GM21576 (cell line): ENCODE measurements at regions not wholly inside any gene's neighbourhood (a gene's known extent, or its start where the extent isn't known, plus 50 kb on each side); places are given as distances from the start of the nearest gene placed in this dataset.
A peak's percentile ranks its signal among the peaks of the same experiment; 100 is the strongest.
"Not testable (repeated sequence)": the region's sequence is repeated elsewhere in the genome, so short reads cannot be mapped to it uniquely, and the experiment has no call there.

Experiments
- ATAC-seq: cut with Tn5 transposase; IDR thresholded peaks from one replicate; pipeline ENCODE4 v1.9.1; 2021; ENCODE audit warnings: mild to moderate bottlenecking, moderate library complexity; ENCODE audit not compliant: unreplicated experiment

GRCh38 chr2:145931781-145932395 lies 1412.0 kb upstream of the ZEB2 start:
- no peak for ATAC-seq

- ATAC-seq = no peak
These were observed 1410.4 kb upstream of the ZEB2 start for GRCh38 chr2:145930318-145930717.

DNA sequence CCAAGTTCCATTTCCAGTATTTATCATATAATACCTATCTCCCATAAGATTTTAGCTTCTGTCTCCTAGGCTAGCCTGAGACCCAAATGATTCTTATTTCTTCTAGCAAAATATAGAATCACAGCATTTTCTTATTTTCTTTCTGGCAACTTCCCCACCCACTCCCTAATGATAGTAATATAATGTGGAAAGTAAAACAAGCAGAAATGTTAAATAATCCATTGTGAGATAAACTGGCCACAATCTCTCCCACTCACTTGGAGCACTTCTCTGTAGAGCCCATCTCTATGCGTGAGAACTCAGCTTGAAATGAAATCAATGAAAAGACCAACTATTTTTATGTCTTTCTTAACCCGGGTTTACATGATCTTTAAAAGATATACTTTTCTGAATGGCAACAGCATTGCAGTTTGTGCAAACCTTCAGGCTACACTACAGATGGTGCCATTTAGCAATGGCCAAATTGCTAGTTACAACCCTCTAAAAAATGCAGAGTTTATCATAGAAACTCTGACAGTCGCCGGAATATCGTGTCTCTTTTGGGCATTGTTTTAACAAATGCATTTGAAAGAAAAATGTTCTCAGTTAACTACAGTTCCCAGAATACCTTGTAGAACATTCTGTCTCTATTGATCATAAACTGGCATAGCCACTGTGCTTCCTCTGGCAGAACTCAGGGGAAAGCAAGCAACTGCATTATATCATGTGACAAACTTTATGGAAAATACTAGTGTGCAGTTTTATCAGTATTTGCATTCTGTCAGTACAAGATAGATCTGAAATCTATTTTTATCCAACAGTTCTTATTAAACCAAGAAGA lies 1407.4 kb upstream of the ZEB2 start:
- ATAC-seq = no peak

- no peak for ATAC-seq
These were observed 1405.7 kb upstream of the ZEB2 start for GRCh38 chr2:145925591-145925990.

GRCh38 chr2:145919477-145919876 lies 1399.6 kb upstream of the ZEB2 start:
- no peak for ATAC-seq

GRCh38 chr2:145918951-145919350 lies 1399.0 kb upstream of the ZEB2 start:
- ATAC-seq = no peak

- no peak for ATAC-seq
These were observed 1396.9 kb upstream of the ZEB2 start for GRCh38 chr2:145916799-145917198.

DNA sequence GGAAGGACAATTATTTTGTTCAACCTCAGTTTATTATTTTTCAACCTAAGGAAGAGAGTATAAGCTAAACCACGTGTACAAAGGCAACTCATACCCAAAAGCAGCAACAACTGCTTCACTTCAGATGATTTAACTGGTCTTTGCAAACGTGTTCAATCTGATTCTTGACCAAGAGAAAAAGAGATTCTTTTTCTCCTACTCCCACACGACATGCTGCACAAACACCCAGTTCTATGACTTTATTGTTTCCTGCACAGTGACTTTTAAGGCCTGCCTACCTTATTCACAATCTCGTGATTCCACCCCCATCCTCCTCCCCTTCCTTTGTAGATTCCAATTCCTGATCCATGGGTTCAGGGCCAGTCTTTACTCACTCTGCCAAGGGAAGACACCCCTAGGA lies 1394.8 kb upstream of the ZEB2 start:
- no peak for ATAC-seq

GRCh38 chr2:145910416-145910815 lies 1390.5 kb upstream of the ZEB2 start:
- peak; percentile 76 for ATAC-seq

GRCh38 chr2:145909766-145910165 lies 1389.8 kb upstream of the ZEB2 start:
- no peak for ATAC-seq

DNA sequence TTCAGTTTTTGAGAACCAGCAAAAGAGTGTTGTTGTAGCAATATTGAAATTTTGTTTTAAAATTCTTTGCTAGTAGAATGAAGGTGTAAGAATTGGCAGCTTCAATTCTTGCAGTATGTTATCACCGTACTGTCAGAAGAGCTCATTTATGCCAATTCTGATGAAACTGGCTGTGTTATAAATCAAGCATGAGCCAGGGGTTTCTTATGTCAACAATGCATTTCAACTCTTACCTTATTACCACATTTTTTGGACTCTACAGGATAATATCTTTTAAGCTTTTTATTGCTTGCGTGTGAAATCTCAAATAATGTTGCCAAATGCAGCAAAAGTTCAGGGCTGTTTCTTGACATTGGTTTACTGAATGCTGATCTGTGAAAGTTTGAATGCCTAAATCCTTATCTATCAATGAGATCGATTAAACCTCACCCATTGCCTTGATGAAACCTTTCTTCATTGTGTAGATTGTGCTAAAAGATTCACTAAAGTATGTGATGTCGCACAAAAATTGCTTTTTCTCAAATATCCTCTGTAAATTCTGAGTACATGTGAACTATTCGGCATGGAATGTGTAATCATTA lies 1389.3 kb upstream of the ZEB2 start:
- no peak for ATAC-seq

DNA sequence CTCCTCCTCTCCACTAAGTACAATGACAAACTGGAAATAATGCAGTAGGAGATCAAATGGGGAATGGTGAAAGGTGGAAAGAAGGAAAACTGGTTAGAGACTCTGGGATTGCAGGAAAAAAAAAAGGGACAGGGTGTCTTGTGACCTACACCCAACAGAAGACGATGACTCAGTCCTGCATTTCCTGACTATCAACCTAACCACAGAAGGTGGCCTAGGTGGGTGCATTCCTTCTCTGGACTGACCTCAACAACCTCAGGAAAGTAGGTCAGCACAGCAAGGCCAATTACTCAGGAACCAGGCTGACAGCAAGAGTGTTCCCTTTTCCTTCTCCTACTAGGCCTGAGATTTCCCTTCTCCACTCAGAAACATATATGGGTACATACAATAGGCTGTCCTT lies 1386.4 kb upstream of the ZEB2 start:
- ATAC-seq = no peak

DNA sequence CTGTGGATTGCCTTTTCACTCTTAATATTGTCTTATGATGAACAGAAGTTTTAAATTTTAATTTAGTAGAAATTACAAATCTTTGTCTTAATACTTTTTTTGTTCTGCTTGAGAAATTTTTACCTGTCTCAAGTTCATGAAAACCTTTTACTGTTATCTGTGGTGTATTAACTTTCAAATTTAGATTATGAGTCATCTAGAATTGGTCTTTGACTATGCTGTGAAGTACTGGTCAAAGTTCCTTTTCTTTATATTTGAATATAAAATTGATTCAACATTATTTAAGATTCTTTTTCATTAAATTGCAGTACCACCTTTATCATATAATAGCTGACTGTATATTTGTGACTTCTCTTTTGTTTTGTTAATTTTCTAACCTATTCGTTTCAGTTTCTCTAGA lies 1385.5 kb upstream of the ZEB2 start:
- no peak for ATAC-seq

- no peak for ATAC-seq
These were observed 1377.2 kb upstream of the ZEB2 start for GRCh38 chr2:145897151-145897550.

- ATAC-seq = no peak
These were observed 1368.0 kb upstream of the ZEB2 start for GRCh38 chr2:145887915-145888314.

DNA sequence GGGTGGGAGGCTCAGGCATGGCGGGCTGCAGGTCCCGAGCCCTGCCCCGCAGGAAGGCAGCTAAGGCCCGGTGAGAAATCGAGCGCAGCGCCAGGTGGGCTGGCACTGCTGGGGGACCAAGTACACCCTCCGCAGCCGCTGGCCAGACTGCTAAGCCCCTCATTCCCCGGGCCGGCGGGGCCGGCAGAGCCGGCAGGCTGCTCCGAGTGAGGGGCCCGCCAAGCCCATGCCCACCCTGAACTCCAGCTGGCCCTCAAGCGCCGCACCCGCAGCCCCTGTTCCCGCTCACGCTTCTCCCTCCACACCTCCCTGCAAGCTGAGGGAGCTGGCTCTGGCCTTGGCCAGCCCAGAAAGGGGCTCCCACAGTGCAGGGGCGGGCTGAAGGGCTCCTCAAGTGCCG lies 1361.1 kb upstream of the ZEB2 start:
- ATAC-seq = not testable (repeated sequence)

DNA sequence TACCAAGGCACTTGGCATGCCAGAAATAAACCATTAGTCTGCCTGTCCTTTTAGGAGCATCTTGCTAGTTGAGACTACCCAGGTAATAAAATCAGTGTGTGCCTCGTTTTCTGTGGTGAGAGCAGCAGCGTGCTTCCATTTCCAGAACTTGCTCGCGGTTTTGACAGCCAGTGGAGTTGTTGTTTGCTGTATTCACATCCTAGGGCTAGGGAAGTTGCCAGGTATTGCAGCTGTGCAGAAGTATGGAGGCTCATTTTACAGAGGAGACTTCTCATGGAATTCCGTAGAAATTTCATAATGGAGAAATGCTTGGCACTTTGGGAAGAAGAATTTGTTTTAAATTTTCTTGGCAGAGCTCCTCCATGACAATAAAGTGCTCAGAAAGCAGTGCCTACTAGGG lies 1355.1 kb upstream of the ZEB2 start:
- no peak for ATAC-seq

DNA sequence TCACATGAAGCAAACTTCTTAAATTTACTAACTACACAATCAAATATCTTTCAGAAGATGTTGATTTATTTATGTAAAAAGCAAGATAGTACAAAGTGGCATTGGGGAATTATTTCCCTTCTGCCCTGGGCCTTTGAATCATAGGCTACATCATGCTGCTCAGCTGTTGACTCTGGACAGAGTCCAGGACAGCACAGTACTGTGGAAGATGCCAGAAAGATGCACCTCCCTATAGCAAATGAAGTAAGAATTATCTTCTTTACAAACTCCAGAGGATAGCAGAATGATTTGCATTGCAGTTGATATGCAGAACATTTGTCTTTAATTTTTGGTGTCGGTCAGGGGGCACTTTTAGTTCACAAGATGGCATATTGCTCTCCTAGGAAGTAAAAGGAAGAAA lies 1354.5 kb upstream of the ZEB2 start:
- ATAC-seq = no peak

GRCh38 chr2:145864501-145864900 lies 1344.6 kb upstream of the ZEB2 start:
- ATAC-seq = no peak

GRCh38 chr2:145861940-145862339 lies 1342.0 kb upstream of the ZEB2 start:
- no peak for ATAC-seq

DNA sequence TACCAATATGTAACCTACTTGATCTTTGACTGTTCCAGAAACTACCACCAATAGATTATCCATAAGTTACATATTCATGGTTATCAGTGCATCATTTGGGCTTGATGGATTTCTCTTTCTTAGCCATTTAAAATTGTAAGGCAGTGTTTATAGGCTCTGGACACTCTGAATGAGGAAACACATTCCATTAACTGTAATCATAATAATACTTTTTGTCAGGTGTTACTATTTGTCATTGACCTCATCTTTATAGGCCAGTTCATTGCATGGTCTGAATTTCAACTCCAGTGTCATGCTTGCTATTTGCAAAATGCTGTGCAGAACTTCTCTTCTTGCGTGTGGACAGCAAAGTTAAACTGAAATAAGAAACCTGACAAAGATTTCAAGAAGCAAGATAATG lies 1340.2 kb upstream of the ZEB2 start:
- ATAC-seq = no peak

- no peak for ATAC-seq
These were observed 1335.2 kb upstream of the ZEB2 start for GRCh38 chr2:145855142-145855541.
